ENCODE measurements at regions not wholly inside any gene's neighbourhood (a gene's known extent, or its start where the extent isn't known, plus 50 kb on each side); places are given as distances from the start of the nearest gene placed in this dataset.
"Not testable (repeated sequence)": the region's sequence is repeated elsewhere in the genome, so short reads cannot be mapped to it uniquely, and the experiment has no call there.

GRCh38 chr20:29878777-29879442, 1378.6 kb upstream of the DEFB115 start:
- DNase-seq (ENCODE audit: low spot score) (no peak), FAIRE-seq (no peak)

GRCh38 chr20:29881107-29881506, 1376.4 kb upstream of the DEFB115 start:
- FAIRE-seq; DNase-seq (ENCODE audit: low spot score): not testable (repeated sequence)

- FAIRE-seq; DNase-seq (ENCODE audit: low spot score): not testable (repeated sequence)
Measured at GRCh38 chr20:29883514-29884219, 1373.8 kb upstream of the DEFB115 start.

- DNase-seq (ENCODE audit: low spot score); FAIRE-seq: not testable (repeated sequence)
Measured at GRCh38 chr20:29884322-29884721, 1373.1 kb upstream of the DEFB115 start.

- not testable (repeated sequence) for DNase-seq (ENCODE audit: low spot score); FAIRE-seq
Measured at GRCh38 chr20:29885282-29886185, 1371.9 kb upstream of the DEFB115 start.

GRCh38 chr20:29891555-29891954, 1365.9 kb upstream of the DEFB115 start:
- not testable (repeated sequence) for DNase-seq (ENCODE audit: low spot score); FAIRE-seq
